ENCODE measurements at regions not wholly inside any gene's neighbourhood (a gene's known extent, or its start where the extent isn't known, plus 50 kb on each side); places are given as distances from the start of the nearest gene placed in this dataset.

GRCh38 chr13:73598020-73598712, 536.0 kb downstream of the KLF12 start:
- no peak for TF ChIP-seq EZH2 (IDR thresholded peaks at IDR 0.05)
- no peak for TF ChIP-seq POLR2AphosphoS5 (IDR thresholded peaks at IDR 0.05; ENCODE audit: borderline replicate concordance, low read depth, low read length)
- TF ChIP-seq FOXP2 (optimal IDR thresholded peaks at IDR 0.05; ENCODE audit: control extremely low read depth, extremely low read length, insufficient read depth), result no peak

All from SK-N-MC (cell line).